Left forelimb (tissue), 1 donor: ENCODE measurements at regions not wholly inside any gene's neighbourhood (a gene's known extent, or its start where the extent isn't known, plus 50 kb on each side); places are given as distances from the start of the nearest gene placed in this dataset.
A peak's percentile ranks its signal among the peaks of the same experiment; 100 is the strongest.

ENCODE experiments used
- DNase-seq: peaks from one replicate; pipeline ENCODE4 v3.0.0-alpha.2; 2018; ENCODE audit warnings: low spot score

DNA sequence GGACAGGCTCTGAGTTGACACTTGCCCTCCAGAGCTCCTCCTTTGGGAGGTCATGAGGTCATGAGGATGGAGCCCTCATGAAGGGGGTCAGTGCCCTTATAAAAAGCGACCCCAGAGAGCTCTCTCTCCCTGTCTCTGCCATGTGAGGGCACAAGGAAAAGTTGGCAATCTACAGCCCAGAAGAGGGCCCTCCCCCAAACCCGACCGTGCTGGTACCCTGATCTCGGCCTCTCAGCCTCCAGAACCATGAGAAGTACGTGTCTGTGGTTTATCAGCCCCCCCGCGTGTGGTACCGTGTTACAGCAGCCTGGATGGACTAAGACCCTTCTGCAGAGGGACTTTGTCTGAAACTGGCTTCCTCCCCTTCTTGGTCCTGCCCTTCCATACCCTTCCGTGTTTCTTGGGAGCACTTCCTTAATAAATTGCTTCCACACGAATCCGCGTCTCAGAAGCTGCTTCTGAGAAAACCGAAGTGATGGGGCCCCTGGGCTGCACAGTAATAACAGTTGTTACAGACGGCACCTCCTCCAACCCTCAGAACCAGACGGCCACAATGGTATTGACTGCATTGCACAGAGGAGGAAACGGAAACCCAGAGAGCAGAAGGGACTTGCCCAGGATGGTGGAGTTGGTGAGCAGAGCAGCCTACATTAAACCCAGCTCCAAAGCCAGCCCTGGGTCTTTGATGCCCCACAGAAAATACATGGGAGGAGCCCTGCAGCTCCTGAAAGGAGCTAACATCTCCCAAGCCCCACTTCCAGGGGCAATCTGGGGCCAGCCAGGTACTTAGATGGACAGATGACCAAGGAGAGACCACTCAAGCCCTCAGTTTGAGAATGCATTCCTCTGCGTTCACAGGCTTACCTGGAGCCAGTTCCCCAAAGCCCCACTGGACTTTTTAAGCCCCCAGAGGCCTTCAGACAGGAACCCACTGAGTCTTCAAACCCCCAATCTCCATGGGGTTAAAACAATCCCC lies 242.7 kb downstream of the BCOR start:
- no peak for DNase-seq

DNA sequence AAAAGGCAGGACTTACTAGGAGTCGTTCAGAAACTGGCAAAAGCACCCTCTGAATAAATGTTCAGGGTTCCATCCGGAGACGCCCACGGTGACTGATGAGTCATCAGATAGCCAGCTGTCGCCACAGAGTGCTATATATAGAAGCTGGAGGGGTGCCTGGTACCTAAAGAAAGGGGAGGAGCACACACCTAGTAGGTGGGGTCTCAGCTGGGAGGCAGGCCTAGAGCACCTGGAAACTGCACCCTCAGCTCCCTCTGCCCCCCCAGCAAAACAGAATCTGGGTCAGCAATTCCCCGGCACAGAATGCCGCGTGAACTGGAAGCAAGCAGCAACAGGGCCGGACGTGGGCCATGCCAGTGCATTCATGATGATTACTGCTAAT lies 242.0 kb downstream of the BCOR start:
- no peak for DNase-seq

DNA sequence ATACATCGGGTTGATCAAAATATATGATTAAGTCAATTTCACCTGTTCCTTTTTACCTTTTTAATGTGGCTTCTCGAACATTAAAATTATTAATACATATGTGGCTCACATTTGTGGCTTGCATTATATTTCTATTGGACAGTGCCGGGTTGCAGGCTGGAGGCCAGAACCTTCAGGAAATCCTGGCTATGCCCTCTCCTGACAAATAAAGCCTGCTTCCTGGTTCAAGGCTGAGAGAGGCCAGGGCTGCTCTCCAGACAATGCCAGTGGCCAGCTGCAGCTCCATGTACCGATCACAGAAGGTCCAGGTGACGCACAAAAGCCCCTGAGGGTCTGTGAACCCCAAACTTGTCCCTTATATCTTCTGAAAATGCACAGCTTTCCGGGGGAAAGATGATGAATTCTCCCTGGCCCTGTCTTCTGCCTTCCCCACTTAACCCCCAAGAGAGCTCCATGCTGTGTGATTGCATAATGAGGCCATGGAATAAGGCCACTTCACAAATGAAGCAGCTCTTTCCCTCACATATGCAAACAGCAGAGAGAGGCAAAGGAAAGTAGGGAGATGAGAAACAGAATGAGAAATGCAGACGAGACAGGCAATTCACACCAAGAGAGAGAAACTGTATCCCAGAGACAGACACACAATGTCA lies 241.2 kb downstream of the BCOR start:
- no peak for DNase-seq

DNA sequence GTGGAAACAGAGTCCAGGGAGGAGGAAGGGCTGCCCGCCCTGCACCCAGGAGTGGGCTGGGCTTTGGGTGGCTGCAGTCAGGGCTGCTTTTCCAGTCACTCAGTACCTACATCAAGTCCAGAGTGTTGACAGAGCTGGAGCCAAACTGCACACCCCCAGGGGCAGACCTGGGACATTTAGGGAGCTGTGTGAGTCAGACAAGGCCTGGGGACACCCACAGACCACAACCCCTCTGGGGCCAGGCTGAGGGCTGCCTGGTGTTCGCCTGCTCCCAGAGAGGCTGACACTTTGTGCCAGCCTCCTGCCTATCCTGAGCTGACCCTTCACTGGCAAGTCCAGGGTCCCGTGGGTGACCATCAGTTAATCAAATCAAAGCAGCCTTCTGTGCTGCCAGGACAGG lies 240.0 kb downstream of the BCOR start:
- no peak for DNase-seq

DNA sequence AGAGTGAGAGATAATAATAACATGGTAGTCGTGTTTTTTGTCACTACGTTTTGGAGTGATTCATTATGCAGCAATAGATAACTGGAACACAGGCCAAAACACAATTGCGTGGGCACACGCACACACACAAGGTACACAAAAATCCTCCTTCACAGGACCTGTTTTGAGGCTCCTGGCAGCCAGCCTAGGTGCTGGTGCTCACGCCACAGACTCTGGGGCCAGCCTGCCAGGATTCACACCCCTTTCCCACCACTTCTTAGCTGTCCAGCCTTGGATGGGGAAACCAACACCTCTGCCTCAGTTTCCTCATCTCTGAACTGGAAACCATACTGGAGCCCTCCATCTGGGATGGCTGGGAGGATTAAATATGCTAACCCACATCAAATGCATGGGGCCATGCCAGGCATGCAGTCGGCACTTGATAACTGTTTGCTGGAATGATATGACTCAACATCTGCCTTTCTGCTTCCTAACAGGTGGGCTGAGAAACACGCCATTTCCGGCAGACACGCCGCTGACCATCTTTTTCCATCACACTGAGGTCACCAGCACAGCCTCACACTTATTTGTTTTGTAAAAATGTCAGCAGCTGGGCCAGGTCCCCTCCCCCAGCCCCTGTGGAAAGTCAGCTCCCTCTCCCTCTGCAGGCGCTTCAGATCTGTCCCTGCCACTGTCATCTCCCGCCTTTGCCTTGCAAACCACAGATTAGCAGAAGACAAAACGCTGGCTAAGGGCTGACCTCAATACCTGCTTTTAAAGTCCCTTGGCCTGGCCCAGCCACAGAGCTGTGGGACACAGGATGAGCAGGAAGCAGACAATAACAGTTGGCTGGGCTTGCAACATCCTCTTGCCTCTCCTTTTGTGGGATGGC lies 237.5 kb downstream of the BCOR start:
- peak; percentile 70 for DNase-seq

DNA sequence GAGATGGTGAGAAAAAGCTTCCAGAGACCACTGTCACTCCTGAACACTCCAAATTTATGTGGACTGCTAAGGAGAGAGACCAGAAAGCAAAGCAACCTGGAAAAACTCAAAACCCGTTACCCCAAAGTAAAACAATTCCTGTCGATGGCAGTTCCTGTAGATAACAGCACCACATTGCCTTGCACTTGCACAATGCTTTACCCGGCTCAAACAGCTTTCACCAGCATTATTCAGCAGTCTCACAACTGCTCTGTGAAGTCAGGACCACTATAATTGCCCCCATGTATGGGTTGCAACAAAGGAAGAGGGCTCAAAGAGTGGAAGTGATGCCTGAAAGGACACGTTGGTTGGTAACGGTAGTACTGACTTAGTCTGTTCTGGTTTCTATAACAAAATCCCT lies 234.8 kb downstream of the BCOR start:
- DNase-seq: no peak

DNA sequence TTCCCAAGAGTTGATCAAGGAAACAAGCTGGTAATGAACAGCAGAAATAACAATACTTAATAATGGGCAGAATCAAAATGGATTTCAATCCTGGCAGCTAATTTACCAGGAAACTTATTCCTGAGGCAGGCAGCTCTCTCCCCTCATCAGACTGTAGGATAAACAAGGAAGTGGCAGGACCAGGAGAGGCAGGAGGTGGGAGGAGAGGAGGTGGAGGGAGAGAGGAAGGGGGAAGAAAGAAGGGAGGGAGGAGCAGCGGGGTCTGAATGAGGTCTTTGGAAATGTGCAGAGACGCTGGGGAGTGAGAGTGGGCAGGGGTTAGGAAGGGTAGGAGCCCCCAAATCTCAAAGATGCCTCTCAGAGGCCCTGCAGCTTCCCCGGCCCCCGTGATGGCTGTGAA lies 231.5 kb downstream of the BCOR start:
- no peak for DNase-seq

DNA sequence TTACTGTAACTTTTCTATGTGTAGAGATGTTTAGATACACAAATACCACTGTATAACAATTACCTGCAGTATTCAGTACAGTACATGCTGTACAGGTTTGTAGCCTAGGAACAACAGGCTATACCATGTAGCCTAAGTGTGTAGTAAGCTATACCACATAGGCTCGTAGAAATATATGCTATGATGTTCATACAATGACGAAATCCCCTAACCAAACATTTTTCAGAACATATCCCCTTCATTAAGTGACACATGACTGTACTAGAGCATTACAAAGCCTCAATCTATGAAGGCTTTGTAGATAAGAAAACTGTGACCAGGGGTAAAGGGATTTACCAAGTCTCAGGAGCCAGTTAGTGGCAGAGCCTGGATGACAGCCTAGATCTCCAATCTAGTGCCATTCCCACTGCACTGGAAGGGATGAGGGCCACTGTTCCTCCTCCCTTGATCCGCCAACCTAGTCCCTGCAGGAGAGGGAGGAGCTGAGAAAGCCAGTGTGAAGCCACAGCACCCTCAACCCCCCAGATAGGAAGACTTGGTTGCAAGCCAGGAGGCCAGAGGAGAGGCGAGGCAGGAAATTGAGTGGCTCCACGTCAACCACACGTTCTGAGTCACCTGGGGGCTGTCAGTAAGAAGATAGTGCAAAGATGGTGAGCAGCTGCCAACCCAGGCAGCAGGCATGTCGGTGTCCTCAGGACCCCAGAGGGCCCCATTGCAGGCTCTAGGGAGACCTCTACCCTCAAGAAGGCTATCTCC lies 227.7 kb downstream of the BCOR start:
- no peak for DNase-seq

DNA sequence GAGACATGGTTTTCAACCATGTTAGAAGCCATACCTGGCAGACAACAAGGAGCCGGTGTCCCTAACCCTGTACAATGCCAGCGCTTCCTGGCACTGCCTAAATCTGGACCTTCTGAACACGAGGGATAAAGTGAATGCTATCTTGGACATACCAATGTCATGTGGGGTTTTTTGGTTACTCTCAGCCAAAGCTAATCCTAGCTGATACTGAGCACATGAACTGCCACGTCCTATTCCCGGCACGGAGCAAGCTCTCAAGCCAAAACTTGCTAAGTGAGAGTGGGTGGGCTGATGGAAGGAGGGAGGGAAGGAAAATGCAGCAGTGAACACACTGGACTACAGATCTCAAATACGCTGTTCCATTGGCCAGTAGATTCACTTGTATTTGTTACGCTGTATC lies 226.1 kb downstream of the BCOR start:
- DNase-seq: no peak

DNA sequence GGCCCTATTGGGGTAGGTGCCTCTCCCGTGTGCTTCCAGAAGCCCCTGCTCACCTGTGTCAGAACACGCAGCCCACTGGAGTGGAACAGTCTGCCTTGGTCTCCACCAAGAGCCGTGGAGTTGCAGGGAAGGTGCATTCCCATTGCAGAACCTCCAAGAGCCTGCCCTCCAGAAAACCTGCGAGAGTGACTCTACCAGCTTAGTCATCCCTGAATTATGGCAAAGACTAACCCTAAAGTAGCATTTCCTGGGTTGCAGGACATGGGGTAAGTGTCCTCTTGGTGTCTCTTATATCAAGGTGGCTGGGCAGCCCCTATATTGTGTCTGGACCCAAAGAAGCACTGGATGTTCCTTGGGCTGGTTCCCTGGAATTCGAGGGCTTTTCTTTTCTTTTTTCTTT lies 224.6 kb downstream of the BCOR start:
- no peak for DNase-seq

DNA sequence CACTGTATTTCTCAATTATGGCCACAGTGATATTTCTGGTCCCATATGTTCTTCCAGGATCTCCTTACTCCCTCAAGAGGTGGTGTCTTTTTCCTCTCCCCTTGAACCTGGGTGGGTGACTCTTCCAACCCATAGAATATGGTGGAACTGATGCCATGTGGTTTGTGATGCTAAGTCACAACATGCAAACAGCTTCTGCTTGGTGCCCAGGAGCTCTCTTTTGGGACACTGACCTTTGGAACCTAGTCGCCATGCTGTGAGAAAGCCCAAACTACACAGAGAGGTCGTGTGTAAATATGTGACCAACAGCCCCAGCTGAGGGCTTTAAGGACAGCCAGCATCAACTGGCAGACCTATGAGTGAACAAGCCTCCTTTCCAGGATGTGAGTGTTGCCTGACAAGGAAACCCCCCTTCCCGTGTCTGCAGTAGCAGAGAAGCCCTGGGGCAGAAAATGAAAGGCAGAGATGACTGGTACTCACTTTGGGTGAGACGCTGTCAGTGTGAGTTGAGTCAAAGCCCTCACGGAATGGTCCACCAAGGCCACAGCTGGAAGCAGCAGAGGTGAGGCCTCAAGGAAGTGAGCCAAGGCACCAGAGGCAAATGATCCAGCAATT lies 223.4 kb downstream of the BCOR start:
- no peak for DNase-seq

DNA sequence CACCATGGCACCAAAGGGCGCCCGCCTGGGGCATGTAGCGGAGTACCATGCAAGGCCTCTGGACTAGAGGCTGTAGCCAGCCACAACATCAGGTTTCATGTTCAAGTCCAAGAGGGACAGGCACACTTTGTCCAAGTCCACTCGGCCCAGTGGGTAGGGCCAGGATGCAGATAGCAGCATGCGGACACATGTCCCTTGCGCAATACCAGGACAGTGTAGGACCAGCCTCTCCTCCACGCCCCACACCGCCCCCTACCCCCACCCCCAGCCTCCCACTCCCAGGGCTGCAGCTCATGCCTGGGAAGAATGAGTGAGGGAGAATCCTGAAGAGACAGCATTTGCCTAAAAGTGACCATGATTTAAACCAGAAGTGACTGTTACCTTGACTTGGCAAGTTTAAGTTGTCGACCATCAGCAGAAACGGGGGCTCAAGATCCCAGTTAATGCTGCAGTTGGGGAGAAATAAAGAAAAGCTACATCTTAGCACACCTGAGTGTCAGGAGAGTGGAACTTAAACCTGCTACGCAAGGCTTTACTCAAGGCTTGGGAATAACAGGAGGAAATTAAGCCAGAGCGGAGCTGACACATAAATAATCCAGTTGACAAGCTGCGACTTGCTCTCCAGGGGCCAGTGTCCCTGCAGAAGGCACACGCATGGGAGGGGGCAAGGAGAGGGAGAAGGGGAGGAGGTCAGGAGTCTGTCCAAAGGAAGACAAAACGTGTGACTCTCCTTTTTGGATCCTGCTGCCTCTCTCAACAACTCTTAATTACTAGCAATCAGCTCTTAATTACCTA lies 221.7 kb downstream of the BCOR start:
- DNase-seq: no peak

DNA sequence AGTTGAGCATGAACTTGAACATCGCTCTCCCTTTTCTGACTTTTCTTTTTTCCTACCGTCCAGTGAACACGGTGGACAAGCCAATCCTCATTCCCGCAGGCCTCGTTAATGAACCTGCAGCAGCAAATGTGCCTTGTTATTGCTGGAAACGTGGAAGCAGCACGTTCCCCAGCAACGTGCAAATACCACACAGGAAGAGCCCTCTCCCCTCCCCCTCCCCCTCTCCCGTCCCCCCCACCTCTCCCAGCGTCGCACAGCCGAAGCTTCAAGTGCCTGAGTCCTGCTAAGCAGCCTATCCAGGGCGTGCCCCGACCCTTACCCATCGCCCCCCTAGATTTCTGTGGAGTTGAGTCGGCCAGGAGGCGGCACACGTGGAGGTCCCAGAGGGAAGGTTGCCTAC lies 219.9 kb downstream of the BCOR start:
- no peak for DNase-seq

DNA sequence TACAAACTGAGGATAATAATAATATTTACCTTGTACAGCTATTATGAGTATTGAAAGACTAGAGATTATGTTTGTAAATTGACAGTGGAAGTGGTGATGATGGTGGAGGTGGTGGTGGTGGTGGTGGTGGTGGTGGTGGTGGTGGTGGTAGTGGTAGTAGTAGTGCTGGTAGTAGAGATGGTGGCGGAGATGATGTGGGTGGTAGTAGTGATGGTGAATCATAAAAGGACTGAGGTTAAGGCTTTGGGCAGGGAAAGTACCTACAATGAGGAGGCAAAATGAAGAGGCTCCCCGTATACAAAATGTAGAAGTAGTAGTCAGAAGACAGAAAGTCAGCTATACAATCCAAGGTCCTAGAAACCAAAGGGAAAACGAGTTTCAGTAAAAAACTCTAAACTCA lies 214.1 kb downstream of the BCOR start:
- no peak for DNase-seq

DNA sequence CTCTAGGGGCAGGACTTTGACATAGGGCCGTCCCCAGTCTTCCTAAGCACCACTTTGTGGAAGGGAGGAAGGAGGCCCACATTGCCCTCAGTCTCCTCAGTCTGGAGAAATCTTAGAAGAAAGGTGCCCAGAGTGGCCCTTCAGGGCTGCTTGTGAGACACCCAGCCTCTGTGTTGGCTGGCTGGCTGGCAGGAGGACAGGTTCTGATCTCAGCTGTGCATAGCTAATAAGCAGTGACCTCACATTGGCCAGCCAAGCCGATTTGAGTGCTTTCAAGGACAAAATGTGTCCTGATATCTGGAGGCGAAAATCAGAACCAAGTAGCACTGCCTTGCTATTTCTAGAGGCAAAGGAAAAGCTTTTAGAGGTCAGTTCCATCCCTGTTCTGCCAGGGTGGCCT lies 211.5 kb downstream of the BCOR start:
- DNase-seq: no peak

DNA sequence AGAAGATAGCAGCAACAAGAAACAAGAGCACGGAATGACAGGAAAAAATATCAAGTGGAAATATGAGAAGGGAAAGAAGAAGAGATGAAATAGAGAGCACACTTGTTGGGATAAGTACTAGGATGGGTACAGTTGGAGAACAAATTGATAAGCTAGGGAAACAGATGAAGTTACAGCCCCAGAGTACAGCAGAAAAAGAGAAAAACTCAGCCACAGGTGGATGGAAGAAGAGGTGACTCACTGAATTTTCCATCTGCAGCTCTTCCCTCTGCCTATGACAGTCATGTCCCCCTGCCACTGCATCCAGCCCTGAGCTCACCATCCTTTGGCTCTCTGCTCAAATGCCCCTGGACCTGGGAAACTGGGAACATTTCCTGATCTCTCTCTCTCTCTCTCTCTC lies 209.0 kb downstream of the BCOR start:
- DNase-seq: no peak

DNA sequence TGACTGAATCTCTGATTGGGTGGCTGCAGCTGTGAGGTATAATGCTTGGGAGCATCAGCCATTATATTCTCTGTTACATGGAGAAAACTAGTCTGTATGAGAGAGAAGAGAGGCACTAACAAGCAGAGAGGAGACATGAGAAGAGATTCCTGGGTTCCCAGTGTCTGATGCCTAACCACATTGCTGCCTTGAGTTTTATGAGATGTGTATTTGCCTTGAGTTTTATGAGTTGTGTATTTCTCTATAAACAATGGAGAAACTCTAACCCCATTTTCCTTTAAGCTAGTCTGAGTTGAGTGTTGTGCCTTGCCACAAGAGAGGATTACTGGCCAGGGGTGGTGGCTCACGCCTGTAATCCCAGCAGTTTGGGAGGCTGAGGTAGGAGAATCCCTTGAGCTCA lies 208.1 kb downstream of the BCOR start:
- DNase-seq: no peak

DNA sequence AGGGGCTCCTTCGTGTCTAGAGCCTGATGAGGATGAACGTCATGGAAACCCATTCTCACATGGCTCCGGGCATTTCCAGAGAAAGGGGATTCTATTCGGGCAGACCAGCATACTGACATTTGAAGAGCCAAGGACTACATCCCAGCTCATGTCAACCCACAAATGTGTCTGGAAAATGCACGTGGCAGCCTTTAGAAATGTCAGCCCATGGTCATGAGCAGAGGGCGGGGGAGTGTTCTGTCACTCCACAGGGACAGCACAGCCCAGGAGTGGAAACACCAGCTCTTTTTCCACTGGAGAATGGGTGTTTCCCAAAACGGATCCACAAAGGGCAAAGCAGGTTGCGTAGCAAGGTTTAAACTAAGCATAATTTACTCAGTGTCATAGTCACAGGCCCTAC lies 207.0 kb downstream of the BCOR start:
- no peak for DNase-seq

DNA sequence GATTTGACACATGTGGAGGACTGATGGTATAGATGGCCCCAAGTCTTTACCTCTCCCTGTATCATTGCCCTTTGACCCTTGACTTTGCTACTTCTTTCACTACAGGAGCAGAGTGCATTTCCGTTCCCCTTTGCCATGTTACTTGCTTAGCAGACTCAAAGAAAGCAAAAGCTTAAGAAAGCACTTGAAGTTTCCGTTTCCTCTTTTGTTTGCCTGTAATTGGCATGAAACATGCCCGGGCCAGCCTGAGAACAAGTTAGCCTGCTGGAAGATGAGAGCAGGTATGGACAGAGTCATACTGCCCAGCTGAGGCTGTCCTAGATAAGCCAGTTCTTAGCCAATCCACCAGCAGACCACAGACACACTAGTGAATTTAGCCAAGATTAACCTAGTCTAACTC lies 206.0 kb downstream of the BCOR start:
- no peak for DNase-seq
